ENCODE measurements at regions not wholly inside any gene's neighbourhood (a gene's known extent, or its start where the extent isn't known, plus 50 kb on each side); places are given as distances from the start of the nearest gene placed in this dataset.

DNA sequence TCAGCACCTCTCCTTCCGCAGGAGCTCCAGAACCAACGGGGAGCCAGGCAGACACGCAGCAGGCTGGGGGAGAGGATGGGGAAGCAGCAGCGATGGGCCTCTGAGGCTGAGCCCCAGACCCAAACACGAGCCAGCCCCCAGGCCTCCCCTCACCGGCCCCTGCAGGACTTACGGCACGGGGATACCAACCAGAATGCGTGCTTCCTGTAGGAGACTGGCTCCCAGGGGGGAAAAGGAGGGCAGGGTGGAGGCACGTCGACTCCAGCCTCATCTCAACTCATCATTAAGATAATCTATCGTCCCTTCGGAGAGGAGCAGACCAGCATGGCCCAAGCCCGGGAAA is 495.1 kb upstream of the MYT1L start:
- TF ChIP-seq POLR2A (IDR thresholded peaks at IDR 0.05) (no peak), CTCF (IDR thresholded peaks at IDR 0.05 in 8 of 11, conservative IDR thresholded peaks at IDR 0.05 in 3 of 11) (no peak), POLR2AphosphoS5 (IDR thresholded peaks at IDR 0.05) (no peak)

Measured in spleen (tissue), 7 donors.